ENCODE measurements at regions not wholly inside any gene's neighbourhood (a gene's known extent, or its start where the extent isn't known, plus 50 kb on each side); places are given as distances from the start of the nearest gene placed in this dataset.

DNA sequence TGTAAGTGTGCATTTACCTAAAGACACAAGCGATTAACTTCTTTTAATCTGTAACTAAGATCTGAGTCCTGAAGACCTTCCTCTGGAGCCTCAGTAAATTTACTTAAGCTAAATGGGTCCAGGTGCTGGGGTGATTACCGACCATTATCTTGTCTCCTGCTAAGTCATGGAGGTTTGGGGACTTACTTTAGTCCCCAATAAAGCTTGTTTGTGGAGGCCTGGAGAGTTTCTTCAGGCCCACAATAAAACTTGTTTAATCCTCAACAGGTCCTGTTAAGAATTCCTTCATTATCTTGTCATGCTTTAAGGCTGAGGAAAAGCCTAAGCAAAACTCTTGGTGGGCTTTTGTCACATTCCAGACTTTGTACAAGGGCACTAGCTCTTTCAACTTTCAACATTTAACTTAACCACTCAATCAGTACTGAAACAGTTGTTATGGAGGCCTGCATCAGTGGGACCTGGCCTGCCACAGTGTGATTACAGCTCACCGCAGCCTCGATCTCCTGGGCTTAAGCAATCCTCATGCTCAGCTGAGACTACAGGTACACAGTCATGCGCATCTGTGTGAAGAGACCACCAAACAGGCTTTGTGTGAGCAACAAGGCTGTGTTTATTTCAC is 84.0 kb downstream of the FMO4 start:
- 74% methylated on average over 3 of the region's 5 CpGs; no CpG with 5 or more reads in 1 of the 2 experiments for WGBS, 2 experiments (ENCODE audit: extremely low coverage in 2 of 2, insufficient read length in 1 of 2)
- Histone ChIP-seq H3K4me1 (ENCODE audit: control insufficient read depth, insufficient read depth, low read length) (no peaks in the 10 kb centered on the region), H2BK5ac (ENCODE audit: low read depth, low read length, poor library complexity, severe bottlenecking) (no peak overlapping the region), H2AFZ (replicated peaks; ENCODE audit: low read length, poor library complexity) (no peak overlapping the region), H3K4me3 (ENCODE audit: insufficient read depth, low read depth, low read length) (no peak overlapping the region), H2BK20ac (ENCODE audit: low read depth, low read length) (no peak overlapping the region), H3K14ac (replicated peaks; ENCODE audit: low read depth, low read length) (no peak overlapping the region), H2BK15ac (ENCODE audit: low read depth, low read length) (no peak overlapping the region), H4K8ac (ENCODE audit: low read depth in 2 of 2, low read length in 2 of 2) (no peak overlapping the region), H3K9me1 (ENCODE audit: insufficient read depth, low read length) (no peaks in the 10 kb centered on the region), H3K36me3 (ENCODE audit: control insufficient read depth, insufficient read depth, low read length) (no peaks in the 10 kb centered on the region), H2BK120ac (ENCODE audit: low read depth, low read length) (no peak overlapping the region), H3K18ac (ENCODE audit: low read depth, low read length) (no peak overlapping the region), H2AK5ac (ENCODE audit: low read depth, low read length) (no peak overlapping the region), H3K4ac (ENCODE audit: low read depth, low read length) (no peak overlapping the region), H4K91ac (ENCODE audit: insufficient read depth, low read depth, low read length) (no peak overlapping the region), H4K20me1 (ENCODE audit: insufficient read depth, low read length) (no peaks in the 10 kb centered on the region), H3K9me3 (ENCODE audit: control insufficient read depth, insufficient read depth, low read length) (no peaks in the 10 kb centered on the region), H4K5ac (ENCODE audit: low read depth, low read length) (no peak overlapping the region), H3K23ac (ENCODE audit: low read depth, low read length) (no peak overlapping the region), H2AK9ac (replicated peaks; ENCODE audit: low read depth, low read length, poor library complexity) (no peak overlapping the region), H3K4me2 (ENCODE audit: low read depth, low read length) (no peak overlapping the region), H3K27ac (ENCODE audit: insufficient read depth, low read length) (no peak overlapping the region), H3K79me1 (ENCODE audit: low read depth in 1 of 2, low read length in 2 of 2) (no peaks in the 10 kb centered on the region), H3K56ac (ENCODE audit: extremely low read depth, insufficient read depth, low read length) (no peak overlapping the region), H3K27me3 (ENCODE audit: control insufficient read depth, insufficient read depth, low read length) (no peaks in the 10 kb centered on the region), H3K9ac (ENCODE audit: low read depth, low read length) (no peak overlapping the region)
- ATAC-seq (ENCODE audit: low read depth): no peak
- no peak for DNase-seq
- POLR2A ChIA-PET (ENCODE audit: unreplicated experiment): no interaction called here
- CTCF ChIA-PET: no interaction called here
- intact Hi-C loops (cut with micrococcal nuclease) (no loop called here), dilution Hi-C loops (cut with HindIII; ENCODE audit: low sequenced_read_pairs, unreplicated experiment) (no loop called here), in situ Hi-C loops (cut with MboI; ENCODE audit: low sequenced_read_pairs) (no loop called here)
- TF ChIP-seq MXI1 (IDR thresholded peaks at IDR 0.05; ENCODE audit: borderline replicate concordance, low read depth, low read length) (no peak), SMC3 (IDR thresholded peaks at IDR 0.05; ENCODE audit: low read depth, low read length) (no peak), RFX5 (IDR thresholded peaks at IDR 0.05; ENCODE audit: low read depth, low read length) (no peak), MAFK (IDR thresholded peaks at IDR 0.05; ENCODE audit: low read depth, low read length) (no peak), RCOR1 (IDR thresholded peaks at IDR 0.05; ENCODE audit: insufficient replicate concordance, low read length) (no peak), FOS (IDR thresholded peaks at IDR 0.05; ENCODE audit: low read depth, low read length) (no peak), CEBPB (IDR thresholded peaks at IDR 0.05; ENCODE audit: low read depth, low read length) (no peak), MAZ (IDR thresholded peaks at IDR 0.05; ENCODE audit: borderline replicate concordance, low read depth, low read length) (no peak), BHLHE40 (IDR thresholded peaks at IDR 0.05; ENCODE audit: low read depth, low read length) (no peak), POLR2A (IDR thresholded peaks at IDR 0.05; ENCODE audit: low read depth, low read length) (no peak), CHD1 (IDR thresholded peaks at IDR 0.05; ENCODE audit: low read depth, low read length) (no peak), RAD21 (IDR thresholded peaks at IDR 0.05; ENCODE audit: low read length) (no peak), NFE2L2 (IDR thresholded peaks at IDR 0.05; ENCODE audit: low read depth, low read length) (no peak)
- TF ChIP-seq, protein P1, sequence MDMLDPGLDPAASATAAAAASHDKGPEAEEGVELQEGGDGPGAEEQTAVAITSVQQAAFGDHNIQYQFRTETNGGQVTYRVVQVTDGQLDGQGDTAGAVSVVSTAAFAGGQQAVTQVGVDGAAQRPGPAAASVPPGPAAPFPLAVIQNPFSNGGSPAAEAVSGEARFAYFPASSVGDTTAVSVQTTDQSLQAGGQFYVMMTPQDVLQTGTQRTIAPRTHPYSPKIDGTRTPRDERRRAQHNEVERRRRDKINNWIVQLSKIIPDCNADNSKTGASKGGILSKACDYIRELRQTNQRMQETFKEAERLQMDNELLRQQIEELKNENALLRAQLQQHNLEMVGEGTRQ (IDR thresholded peaks at IDR 0.05; ENCODE audit: low read depth, low read length): no peak
- TF ChIP-seq, protein P2, sequence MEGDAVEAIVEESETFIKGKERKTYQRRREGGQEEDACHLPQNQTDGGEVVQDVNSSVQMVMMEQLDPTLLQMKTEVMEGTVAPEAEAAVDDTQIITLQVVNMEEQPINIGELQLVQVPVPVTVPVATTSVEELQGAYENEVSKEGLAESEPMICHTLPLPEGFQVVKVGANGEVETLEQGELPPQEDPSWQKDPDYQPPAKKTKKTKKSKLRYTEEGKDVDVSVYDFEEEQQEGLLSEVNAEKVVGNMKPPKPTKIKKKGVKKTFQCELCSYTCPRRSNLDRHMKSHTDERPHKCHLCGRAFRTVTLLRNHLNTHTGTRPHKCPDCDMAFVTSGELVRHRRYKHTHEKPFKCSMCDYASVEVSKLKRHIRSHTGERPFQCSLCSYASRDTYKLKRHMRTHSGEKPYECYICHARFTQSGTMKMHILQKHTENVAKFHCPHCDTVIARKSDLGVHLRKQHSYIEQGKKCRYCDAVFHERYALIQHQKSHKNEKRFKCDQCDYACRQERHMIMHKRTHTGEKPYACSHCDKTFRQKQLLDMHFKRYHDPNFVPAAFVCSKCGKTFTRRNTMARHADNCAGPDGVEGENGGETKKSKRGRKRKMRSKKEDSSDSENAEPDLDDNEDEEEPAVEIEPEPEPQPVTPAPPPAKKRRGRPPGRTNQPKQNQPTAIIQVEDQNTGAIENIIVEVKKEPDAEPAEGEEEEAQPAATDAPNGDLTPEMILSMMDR (conservative IDR thresholded peaks at IDR 0.05; ENCODE audit: low read depth, low read length): no peak
- TF ChIP-seq, protein P3, sequence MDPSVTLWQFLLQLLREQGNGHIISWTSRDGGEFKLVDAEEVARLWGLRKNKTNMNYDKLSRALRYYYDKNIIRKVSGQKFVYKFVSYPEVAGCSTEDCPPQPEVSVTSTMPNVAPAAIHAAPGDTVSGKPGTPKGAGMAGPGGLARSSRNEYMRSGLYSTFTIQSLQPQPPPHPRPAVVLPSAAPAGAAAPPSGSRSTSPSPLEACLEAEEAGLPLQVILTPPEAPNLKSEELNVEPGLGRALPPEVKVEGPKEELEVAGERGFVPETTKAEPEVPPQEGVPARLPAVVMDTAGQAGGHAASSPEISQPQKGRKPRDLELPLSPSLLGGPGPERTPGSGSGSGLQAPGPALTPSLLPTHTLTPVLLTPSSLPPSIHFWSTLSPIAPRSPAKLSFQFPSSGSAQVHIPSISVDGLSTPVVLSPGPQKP (IDR thresholded peaks at IDR 0.05; ENCODE audit: borderline replicate concordance, low read depth, low read length): no peak
- no TSS peak for BruUV-seq (replicated peaks)

Measured in IMR-90 (cell line).